ENCODE measurements at regions not wholly inside any gene's neighbourhood (a gene's known extent, or its start where the extent isn't known, plus 50 kb on each side); places are given as distances from the start of the nearest gene placed in this dataset.
A peak's percentile ranks its signal among the peaks of the same experiment; 100 is the strongest.

- no peak for DNase-seq
Observed at GRCh38 chr12:132392389-132393244, 63.2 kb upstream of the GALNT9 start.

GRCh38 chr12:132391326-132392041, 62.1 kb upstream of the GALNT9 start:
- DNase-seq, result no peak

GRCh38 chr12:132390287-132391076, 61.1 kb upstream of the GALNT9 start:
- DNase-seq, result no peak

GRCh38 chr12:132389526-132390286, 60.3 kb upstream of the GALNT9 start:
- DNase-seq, result no peak

- DNase-seq, result no peak
Observed at GRCh38 chr12:132389026-132389425, 59.6 kb upstream of the GALNT9 start.

- DNase-seq, result no peak
Observed at GRCh38 chr12:132388379-132389015, 59.1 kb upstream of the GALNT9 start.

GRCh38 chr12:132386926-132387497, 57.6 kb upstream of the GALNT9 start:
- no peak for DNase-seq

- no peak for DNase-seq
Observed at GRCh38 chr12:132385923-132386751, 56.7 kb upstream of the GALNT9 start.

GRCh38 chr12:132384916-132385774, 55.8 kb upstream of the GALNT9 start:
- no peak for DNase-seq

- no peak for DNase-seq
Observed at GRCh38 chr12:132380641-132381040, 51.3 kb upstream of the GALNT9 start.

GRCh38 chr12:132379996-132380395, 50.6 kb upstream of the GALNT9 start:
- DNase-seq, result peak; percentile 55

- no peak for DNase-seq
Observed at GRCh38 chr12:132379576-132379975, 50.2 kb upstream of the GALNT9 start.

Data from NCI-H2227 treated with DMSO at 0.1 percent for 48 hours (cell line).